Uterus (tissue), 2 donors: ENCODE measurements at regions not wholly inside any gene's neighbourhood (a gene's known extent, or its start where the extent isn't known, plus 50 kb on each side); places are given as distances from the start of the nearest gene placed in this dataset.

Source experiments
- POLR2A ChIP-seq, 2 donors: fragments of 450-650 bp; IDR thresholded peaks; one replicate each; pipeline ENCODE4 v1.6.1; 2016; ENCODE audit warnings: antibody characterized with exemption in 2 of 2, mild to moderate bottlenecking in 1 of 2, moderate library complexity in 1 of 2
- TF ChIP-seq, protein P1 (sequence below), 4 experiments: fragments of 200-600 bp in 2 of 4; fragments of 450-650 bp in 2 of 4; sonication (generic) in 2 of 4; IDR thresholded peaks; one replicate each; pipeline ENCODE4 v1.5.1; 2016 to 2019; ENCODE audit warnings: antibody characterized with exemption in 4 of 4, mild to moderate bottlenecking in 2 of 4, moderate library complexity in 1 of 4

DNA sequence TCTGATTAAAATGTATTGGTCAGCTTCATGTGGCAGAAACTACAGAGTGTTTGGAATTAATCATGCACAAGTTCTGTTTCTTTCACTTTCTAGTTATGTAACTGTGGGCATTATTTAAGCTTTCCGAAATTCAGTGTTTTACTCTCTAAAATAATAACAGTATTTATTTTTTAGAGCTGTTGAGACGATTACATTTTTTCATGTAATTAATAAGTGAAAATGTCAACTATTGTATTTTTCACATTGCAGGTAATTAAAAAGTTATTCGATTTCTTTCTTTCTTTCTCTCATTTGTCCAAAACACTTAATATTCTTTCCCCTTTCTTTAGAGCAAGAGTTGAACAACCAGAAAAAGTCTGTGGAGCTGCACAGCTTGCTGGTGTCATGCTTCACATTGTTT lies 559.4 kb upstream of the PCDH20 start:
- no peak for TF ChIP-seq POLR2A (IDR thresholded peaks at IDR 0.05)
- TF ChIP-seq, protein P1, sequence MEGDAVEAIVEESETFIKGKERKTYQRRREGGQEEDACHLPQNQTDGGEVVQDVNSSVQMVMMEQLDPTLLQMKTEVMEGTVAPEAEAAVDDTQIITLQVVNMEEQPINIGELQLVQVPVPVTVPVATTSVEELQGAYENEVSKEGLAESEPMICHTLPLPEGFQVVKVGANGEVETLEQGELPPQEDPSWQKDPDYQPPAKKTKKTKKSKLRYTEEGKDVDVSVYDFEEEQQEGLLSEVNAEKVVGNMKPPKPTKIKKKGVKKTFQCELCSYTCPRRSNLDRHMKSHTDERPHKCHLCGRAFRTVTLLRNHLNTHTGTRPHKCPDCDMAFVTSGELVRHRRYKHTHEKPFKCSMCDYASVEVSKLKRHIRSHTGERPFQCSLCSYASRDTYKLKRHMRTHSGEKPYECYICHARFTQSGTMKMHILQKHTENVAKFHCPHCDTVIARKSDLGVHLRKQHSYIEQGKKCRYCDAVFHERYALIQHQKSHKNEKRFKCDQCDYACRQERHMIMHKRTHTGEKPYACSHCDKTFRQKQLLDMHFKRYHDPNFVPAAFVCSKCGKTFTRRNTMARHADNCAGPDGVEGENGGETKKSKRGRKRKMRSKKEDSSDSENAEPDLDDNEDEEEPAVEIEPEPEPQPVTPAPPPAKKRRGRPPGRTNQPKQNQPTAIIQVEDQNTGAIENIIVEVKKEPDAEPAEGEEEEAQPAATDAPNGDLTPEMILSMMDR (IDR thresholded peaks at IDR 0.05) = no peak
